Mesothelial cell of epicardium (in vitro differentiated cells): ENCODE measurements at regions not wholly inside any gene's neighbourhood (a gene's known extent, or its start where the extent isn't known, plus 50 kb on each side); places are given as distances from the start of the nearest gene placed in this dataset.
A peak's percentile ranks its signal among the peaks of the same experiment; 100 is the strongest.

ENCODE experiments used
- DNase-seq, 2 experiments: peaks; one replicate each; pipeline ENCODE4 v3.0.0; 2021; ENCODE audit warnings: low spot score in 2 of 2; ENCODE audit not compliant: unreplicated experiment in 2 of 2
- H3K27ac Mint-ChIP-seq: 2 replicates; pipeline ENCODE4 v1.8.0; 2021; ENCODE audit warnings: mixed read lengths
- H3K27me3 Mint-ChIP-seq: 2 replicates; pipeline ENCODE4 v1.8.0; 2021; ENCODE audit warnings: low read depth, mixed read lengths
- H3K36me3 Mint-ChIP-seq: 2 replicates; pipeline ENCODE4 v1.8.0; 2021; ENCODE audit warnings: mixed read lengths
- H3K4me1 Mint-ChIP-seq: 2 replicates; pipeline ENCODE4 v1.8.0; 2021; ENCODE audit warnings: mixed read lengths
- H3K4me3 Mint-ChIP-seq: 2 replicates; pipeline ENCODE4 v1.8.0; 2021; ENCODE audit warnings: mild to moderate bottlenecking, moderate library complexity, mixed read lengths
- H3K9me3 Mint-ChIP-seq: 2 replicates; pipeline ENCODE4 v1.8.0; 2021; ENCODE audit warnings: mixed read lengths
- TF ChIP-seq, protein P1 (sequence below): fragments of 200-600 bp; sonication (generic); IDR thresholded peaks from one replicate; pipeline ENCODE4 v1.5.0; 2021; ENCODE audit warnings: antibody characterized with exemption; ENCODE audit not compliant: unreplicated experiment

DNA sequence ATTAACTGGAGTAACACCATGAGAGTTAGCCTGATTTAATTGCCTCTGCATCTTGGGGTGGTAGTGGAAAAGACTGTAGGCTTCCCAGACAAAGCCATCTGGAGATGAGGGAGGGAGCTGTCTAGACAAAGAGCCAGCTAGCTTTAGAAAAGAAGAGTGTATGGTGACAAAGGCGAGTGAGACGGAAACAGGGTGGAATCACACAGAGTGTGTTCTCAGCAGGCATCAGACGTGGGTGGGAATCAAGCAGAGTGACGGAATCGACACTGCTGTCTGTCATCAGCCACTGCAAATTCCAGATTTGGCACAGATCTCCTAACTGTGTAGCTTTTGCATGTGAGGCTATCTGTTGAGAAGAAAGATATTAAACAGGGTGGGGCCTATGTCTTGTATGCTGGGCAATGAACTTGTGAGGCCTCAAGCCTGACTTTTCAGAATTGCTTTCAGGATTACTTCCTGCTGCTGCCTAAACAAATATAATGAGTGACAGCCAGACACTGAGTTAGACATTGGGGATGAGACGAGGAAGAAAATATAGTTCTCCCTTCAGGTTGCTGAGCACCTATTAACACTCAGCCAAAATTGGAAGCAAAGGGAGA, 236.5 kb upstream of the GRIP1 start:
- Mint-ChIP-seq H3K4me1 (peaks cover 11% of the 10 kb centered on the region), H3K9me3 (peaks cover 20% of the 10 kb centered on the region), H3K36me3 (peaks cover 9% of the 10 kb centered on the region), H3K27ac (no peak overlapping the region), H3K27me3 (no peaks in the 10 kb centered on the region), H3K4me3 (no peak overlapping the region)
- TF ChIP-seq, protein P1, sequence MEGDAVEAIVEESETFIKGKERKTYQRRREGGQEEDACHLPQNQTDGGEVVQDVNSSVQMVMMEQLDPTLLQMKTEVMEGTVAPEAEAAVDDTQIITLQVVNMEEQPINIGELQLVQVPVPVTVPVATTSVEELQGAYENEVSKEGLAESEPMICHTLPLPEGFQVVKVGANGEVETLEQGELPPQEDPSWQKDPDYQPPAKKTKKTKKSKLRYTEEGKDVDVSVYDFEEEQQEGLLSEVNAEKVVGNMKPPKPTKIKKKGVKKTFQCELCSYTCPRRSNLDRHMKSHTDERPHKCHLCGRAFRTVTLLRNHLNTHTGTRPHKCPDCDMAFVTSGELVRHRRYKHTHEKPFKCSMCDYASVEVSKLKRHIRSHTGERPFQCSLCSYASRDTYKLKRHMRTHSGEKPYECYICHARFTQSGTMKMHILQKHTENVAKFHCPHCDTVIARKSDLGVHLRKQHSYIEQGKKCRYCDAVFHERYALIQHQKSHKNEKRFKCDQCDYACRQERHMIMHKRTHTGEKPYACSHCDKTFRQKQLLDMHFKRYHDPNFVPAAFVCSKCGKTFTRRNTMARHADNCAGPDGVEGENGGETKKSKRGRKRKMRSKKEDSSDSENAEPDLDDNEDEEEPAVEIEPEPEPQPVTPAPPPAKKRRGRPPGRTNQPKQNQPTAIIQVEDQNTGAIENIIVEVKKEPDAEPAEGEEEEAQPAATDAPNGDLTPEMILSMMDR: no peak
- no peak for DNase-seq

DNA sequence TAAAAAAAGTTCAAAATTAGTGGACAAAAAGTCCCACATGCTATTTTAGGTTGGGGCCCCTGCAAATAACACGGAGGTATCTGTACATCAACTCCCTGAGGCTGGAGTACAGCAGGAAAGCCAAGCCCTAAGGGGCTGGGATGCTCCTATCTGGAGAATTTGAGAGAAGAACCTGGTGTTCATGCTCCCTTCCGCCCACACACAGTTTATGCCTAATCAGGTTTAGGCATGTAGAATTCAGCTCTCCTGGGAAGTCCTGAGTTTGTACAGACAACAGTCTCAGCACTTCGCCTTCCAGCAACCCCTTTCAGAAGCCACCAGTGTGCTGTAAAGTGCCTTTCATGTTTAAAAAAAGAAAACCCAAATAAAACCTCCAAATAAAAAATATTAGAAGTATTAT, 237.3 kb upstream of the GRIP1 start:
- Mint-ChIP-seq H3K27me3 (no peaks in the 10 kb centered on the region), H3K27ac (no peak overlapping the region), H3K4me3 (no peak overlapping the region), H3K4me1 (peaks cover 11% of the 10 kb centered on the region), H3K9me3 (peaks cover 13% of the 10 kb centered on the region), H3K36me3 (peaks cover 2% of the 10 kb centered on the region)
- no peak for DNase-seq
- TF ChIP-seq, protein P1: no peak

DNA sequence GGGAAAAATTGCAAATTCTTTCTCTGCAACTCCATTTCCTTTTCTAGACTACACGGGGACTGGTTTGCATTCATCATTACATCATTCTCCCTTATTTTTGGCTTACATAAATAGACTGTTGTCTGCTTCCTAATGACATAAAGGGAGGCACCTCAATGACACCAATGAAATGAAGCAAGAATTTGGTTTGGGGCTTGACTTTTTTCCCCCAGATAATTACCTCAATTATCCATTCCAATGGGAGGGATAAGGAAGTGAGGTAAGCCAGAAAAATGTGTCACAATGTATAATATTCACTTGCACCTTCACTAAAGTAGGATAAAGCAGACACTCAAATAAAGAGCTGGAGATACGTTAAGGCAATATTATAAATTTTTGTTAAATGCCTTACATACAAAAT, 240.6 kb upstream of the GRIP1 start:
- Mint-ChIP-seq H3K9me3 (peaks cover 4% of the 10 kb centered on the region), H3K27ac (no peak overlapping the region), H3K27me3 (no peaks in the 10 kb centered on the region), H3K4me1 (peaks cover 14% of the 10 kb centered on the region), H3K36me3 (peaks cover 2% of the 10 kb centered on the region), H3K4me3 (no peak overlapping the region)
- DNase-seq: no peak
- TF ChIP-seq, protein P1: no peak

DNA sequence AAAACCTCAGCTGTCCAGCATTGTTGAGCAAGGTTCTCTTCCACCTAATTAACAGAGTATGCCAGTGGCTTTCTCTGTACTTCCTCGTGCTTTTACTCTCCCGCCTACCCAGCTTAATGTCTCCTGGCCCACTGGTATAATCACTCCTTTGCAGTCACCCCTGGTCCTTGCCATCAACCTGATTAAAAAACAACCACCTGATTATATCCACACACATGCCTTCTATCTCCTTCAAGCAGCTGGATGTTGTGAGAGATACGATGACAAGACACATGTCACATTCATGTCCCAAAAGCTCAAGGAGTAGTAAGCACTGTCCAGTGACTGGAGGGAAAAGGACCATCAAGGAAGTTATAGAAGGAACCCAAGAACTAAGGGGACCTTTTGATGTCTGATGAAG, 241.3 kb upstream of the GRIP1 start:
- no peaks in the 10 kb centered on the region for H3K27me3 Mint-ChIP-seq
- H3K9me3 Mint-ChIP-seq: peaks cover 4% of the 10 kb centered on the region
- no peak overlapping the region for H3K4me3 Mint-ChIP-seq
- no peak overlapping the region for H3K27ac Mint-ChIP-seq
- H3K4me1 Mint-ChIP-seq: peaks cover 16% of the 10 kb centered on the region
- no peak for DNase-seq
- peaks cover 2% of the 10 kb centered on the region for H3K36me3 Mint-ChIP-seq
- TF ChIP-seq, protein P1: no peak

DNA sequence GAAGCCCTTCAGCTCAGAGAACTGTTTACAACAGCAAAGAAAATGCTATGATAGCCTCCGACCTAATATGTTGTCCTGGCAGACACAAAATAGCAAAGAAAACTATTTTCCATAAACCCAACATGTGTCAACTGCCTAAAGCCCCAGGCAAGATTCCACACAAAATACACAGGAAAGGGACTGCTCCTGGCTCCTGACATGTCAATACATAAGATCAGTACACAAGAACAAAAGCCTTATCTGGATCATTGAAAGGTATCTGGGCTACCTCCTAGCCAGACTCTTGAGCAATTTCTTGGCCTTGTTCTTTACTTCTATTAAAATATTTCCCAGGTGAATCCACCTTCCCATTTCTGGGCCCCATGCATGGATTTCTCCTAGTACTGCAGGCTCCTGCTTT, 242.3 kb upstream of the GRIP1 start:
- Mint-ChIP-seq H3K36me3 (peaks cover 2% of the 10 kb centered on the region), H3K4me1 (peaks cover 10% of the 10 kb centered on the region), H3K9me3 (peaks cover 4% of the 10 kb centered on the region), H3K27ac (no peak overlapping the region), H3K27me3 (no peaks in the 10 kb centered on the region), H3K4me3 (no peak overlapping the region)
- TF ChIP-seq, protein P1: no peak
- no peak for DNase-seq

DNA sequence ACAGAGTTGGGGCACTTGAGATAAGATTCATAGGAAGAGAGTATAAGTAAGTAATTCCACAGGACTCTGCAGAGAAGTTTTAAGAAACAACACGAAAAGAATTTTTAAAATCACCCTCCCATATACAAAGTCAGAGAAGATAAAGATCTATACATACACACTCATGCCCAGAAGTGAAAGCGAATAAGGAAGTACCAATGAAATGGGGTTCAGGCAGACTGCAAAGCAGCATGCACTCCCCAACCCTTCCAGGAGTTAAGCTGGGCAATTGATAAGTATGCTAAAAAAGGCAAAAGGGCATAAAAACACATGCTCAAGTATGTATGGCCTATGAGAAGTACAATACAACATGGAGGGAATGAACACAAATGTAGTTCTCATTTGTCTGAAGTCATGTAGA, 246.2 kb upstream of the GRIP1 start:
- Mint-ChIP-seq H3K27me3 (no peaks in the 10 kb centered on the region), H3K9me3 (peaks cover 3% of the 10 kb centered on the region), H3K27ac (peak overlapping the region; percentile 19), H3K4me1 (peaks cover 25% of the 10 kb centered on the region), H3K4me3 (no peak overlapping the region), H3K36me3 (peaks cover 2% of the 10 kb centered on the region)
- TF ChIP-seq, protein P1: no peak
- no peak for DNase-seq
